Fibroblast of lung (primary cell): ENCODE measurements at regions not wholly inside any gene's neighbourhood (a gene's known extent, or its start where the extent isn't known, plus 50 kb on each side); places are given as distances from the start of the nearest gene placed in this dataset.

Experiments used
- DNase-seq, 2 donors: peaks; one replicate each; pipeline versions ENCODE4 v3.0.0 to v3.0.0-alpha.2; 2010; ENCODE audit warnings: low read depth in 2 of 2
- H2AFZ ChIP-seq: 2 replicates; pipeline ENCODE4 v1.5.1; 2012; ENCODE audit warnings: low read length, control low read depth, inconsistent platforms
- H3K27ac ChIP-seq: 2 replicates; pipeline ENCODE4 v1.5.1; 2011; ENCODE audit warnings: low read length, control low read depth; ENCODE audit not compliant: insufficient read depth
- H3K27me3 ChIP-seq: 2 replicates; pipeline ENCODE4 v1.5.1; 2011; ENCODE audit warnings: mild to moderate bottlenecking, low read length; ENCODE audit not compliant: control insufficient read depth, insufficient read depth
- H3K36me3 ChIP-seq: 2 replicates; pipeline ENCODE4 v1.5.1; 2011; ENCODE audit warnings: low read length; ENCODE audit not compliant: control insufficient read depth, insufficient read depth
- H3K4me1 ChIP-seq: 2 replicates; pipeline ENCODE4 v1.5.1; 2011; ENCODE audit warnings: low read length; ENCODE audit not compliant: control insufficient read depth, insufficient read depth; ENCODE audit errors: extremely low read depth
- H3K4me2 ChIP-seq: 2 replicates; pipeline ENCODE4 v1.5.1; 2011; ENCODE audit warnings: low read length, control low read depth; ENCODE audit not compliant: insufficient read depth; ENCODE audit errors: extremely low read depth
- H3K4me3 ChIP-seq, 4 experiments: fragments of 200-600 bp in 1 of 4; sonication (generic) in 1 of 4; replicated peaks in 1 of 4; 2 replicates each; pipeline ENCODE4 v1.5.1; 2011 to 2016; ENCODE audit warnings: low read length in 4 of 4, low read depth in 3 of 4, mild to moderate bottlenecking in 3 of 4, control low read depth in 2 of 4, inconsistent platforms in 1 of 4, mixed read lengths in 1 of 4; ENCODE audit not compliant: insufficient read depth in 1 of 4; ENCODE audit errors: control extremely low read depth in 1 of 4
- H3K79me2 ChIP-seq: 2 replicates; pipeline ENCODE4 v1.5.1; 2012; ENCODE audit warnings: mild to moderate bottlenecking, low read length, inconsistent platforms; ENCODE audit not compliant: control insufficient read depth, insufficient read depth
- H3K9ac ChIP-seq: 2 replicates; pipeline ENCODE4 v1.5.1; 2011; ENCODE audit warnings: mild to moderate bottlenecking, low read length, control low read depth; ENCODE audit not compliant: insufficient read depth
- H3K9me3 ChIP-seq: 2 replicates; pipeline ENCODE4 v1.5.1; 2012; ENCODE audit warnings: low read depth, low read length; ENCODE audit not compliant: control insufficient read depth, insufficient read depth
- H4K20me1 ChIP-seq: 2 replicates; pipeline ENCODE4 v1.5.1; 2011; ENCODE audit warnings: low read length; ENCODE audit not compliant: control insufficient read depth, insufficient read depth; ENCODE audit errors: extremely low read depth
- EZH2 ChIP-seq: IDR thresholded peaks from 2 replicates; pipeline ENCODE4 v1.5.1; 2012; ENCODE audit warnings: low read length, control low read depth, mild to moderate bottlenecking; ENCODE audit errors: missing control alignments
- TF ChIP-seq, protein P1 (sequence below), 2 donors: IDR thresholded peaks in 1 of 2; conservative IDR thresholded peaks in 1 of 2; 1 replicate in 1 of 2; 2 replicates in 1 of 2; pipeline ENCODE4 v1.5.1; 2011 to 2012; ENCODE audit warnings: low read length in 2 of 2, control low read depth in 1 of 2, inconsistent platforms in 1 of 2, low read depth in 1 of 2, mild to moderate bottlenecking in 1 of 2

DNA sequence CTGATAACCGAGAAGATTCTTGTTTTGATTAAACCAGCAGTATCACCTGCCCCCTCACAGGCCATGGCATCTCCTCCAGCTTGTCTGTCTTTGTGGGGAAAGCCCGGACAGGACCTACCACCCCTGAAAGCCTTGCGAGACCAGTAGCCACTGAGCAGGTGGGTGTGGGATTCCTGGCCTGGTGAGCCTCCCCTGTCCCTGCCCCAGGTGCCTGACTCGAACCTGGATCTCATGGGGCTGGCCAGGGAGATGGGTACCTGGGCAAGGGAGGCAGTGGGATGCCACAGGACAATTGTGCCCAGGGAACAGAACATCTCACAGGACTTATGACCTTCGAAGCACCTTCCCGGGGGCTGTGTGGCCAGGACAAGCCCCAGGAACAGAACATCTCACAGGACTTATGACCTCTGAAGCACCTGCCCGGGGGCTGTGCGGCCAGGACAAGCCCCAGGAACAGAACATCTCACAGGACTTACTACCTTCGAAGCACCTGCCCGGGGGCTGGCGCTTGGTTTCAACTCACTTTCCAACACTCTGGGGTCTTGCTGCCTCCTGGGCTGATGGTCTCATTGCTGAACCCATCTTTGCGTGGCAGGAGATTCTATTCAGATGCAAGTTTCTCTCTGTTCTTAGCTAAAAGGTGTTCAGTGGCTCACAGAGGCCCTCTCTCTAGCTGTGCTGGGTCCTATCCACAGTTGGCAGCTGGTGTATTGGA, 854.5 kb downstream of the BRD1 start:
- no peak overlapping the region for H3K4me2 ChIP-seq
- H3K9ac ChIP-seq: no peak overlapping the region
- no peak overlapping the region for H3K4me3 ChIP-seq
- H2AFZ ChIP-seq: no peak overlapping the region
- no peak for DNase-seq
- no peak overlapping the region for H3K27ac ChIP-seq
- no peaks in the 10 kb centered on the region for H3K4me1 ChIP-seq
- H3K27me3 ChIP-seq: no peaks in the 10 kb centered on the region
- TF ChIP-seq EZH2: no peak
- TF ChIP-seq, protein P1, sequence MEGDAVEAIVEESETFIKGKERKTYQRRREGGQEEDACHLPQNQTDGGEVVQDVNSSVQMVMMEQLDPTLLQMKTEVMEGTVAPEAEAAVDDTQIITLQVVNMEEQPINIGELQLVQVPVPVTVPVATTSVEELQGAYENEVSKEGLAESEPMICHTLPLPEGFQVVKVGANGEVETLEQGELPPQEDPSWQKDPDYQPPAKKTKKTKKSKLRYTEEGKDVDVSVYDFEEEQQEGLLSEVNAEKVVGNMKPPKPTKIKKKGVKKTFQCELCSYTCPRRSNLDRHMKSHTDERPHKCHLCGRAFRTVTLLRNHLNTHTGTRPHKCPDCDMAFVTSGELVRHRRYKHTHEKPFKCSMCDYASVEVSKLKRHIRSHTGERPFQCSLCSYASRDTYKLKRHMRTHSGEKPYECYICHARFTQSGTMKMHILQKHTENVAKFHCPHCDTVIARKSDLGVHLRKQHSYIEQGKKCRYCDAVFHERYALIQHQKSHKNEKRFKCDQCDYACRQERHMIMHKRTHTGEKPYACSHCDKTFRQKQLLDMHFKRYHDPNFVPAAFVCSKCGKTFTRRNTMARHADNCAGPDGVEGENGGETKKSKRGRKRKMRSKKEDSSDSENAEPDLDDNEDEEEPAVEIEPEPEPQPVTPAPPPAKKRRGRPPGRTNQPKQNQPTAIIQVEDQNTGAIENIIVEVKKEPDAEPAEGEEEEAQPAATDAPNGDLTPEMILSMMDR (conservative IDR thresholded peaks at IDR 0.05 in 1 of 2, IDR thresholded peaks at IDR 0.05 in 1 of 2; ENCODE audit: low read depth in 1 of 2, low read length in 2 of 2): no peak
- no peaks in the 10 kb centered on the region for H3K9me3 ChIP-seq
- no peaks in the 10 kb centered on the region for H3K79me2 ChIP-seq
- no peaks in the 10 kb centered on the region for H4K20me1 ChIP-seq
- H3K36me3 ChIP-seq: no peaks in the 10 kb centered on the region

DNA sequence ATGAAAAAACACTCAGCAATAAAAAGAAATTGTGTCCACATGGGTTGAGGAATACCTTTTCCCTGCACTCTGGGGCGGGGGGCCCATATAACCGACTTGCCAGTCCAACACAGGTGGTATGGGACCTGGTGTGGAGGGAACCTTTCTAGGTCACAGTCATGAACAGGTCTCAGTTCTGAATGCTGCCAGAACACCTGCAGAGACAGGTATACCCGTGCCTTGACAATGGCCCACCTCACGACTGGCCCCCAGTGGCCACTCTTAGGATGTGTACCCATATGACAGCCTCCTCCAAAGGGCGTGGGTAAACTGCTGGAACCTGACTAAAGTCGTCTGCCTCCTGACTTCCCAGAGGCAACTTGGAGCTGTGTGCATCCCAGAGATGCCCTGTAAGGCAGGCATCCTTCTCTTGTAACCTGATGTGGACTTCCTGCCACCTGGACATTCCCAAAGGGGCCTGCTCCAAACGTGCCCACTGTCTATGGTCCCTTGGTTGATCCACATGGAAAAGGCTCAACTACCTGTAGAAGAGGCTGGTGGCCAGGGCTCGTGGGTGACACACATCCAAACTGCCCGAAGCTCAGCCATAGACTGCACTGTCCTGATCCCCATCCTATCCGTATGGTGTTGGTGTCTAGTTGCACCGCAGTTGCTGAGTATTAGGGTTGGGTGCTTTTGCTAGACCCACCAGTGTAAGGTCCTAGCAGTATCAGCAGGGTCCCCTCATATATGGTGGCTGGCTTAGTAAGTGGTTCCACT, 859.3 kb downstream of the BRD1 start:
- H3K4me2 ChIP-seq: no peak overlapping the region
- H3K4me3 ChIP-seq: no peak overlapping the region
- no peaks in the 10 kb centered on the region for H3K9me3 ChIP-seq
- no peak for DNase-seq
- no peaks in the 10 kb centered on the region for H4K20me1 ChIP-seq
- H2AFZ ChIP-seq: no peak overlapping the region
- H3K4me1 ChIP-seq: no peaks in the 10 kb centered on the region
- H3K27me3 ChIP-seq: no peaks in the 10 kb centered on the region
- TF ChIP-seq EZH2: no peak
- TF ChIP-seq, protein P1 (conservative IDR thresholded peaks at IDR 0.05 in 1 of 2, IDR thresholded peaks at IDR 0.05 in 1 of 2; ENCODE audit: low read depth in 1 of 2, low read length in 2 of 2): no peak
- H3K9ac ChIP-seq: no peak overlapping the region
- H3K79me2 ChIP-seq: no peaks in the 10 kb centered on the region
- H3K27ac ChIP-seq: no peak overlapping the region
- no peaks in the 10 kb centered on the region for H3K36me3 ChIP-seq

DNA sequence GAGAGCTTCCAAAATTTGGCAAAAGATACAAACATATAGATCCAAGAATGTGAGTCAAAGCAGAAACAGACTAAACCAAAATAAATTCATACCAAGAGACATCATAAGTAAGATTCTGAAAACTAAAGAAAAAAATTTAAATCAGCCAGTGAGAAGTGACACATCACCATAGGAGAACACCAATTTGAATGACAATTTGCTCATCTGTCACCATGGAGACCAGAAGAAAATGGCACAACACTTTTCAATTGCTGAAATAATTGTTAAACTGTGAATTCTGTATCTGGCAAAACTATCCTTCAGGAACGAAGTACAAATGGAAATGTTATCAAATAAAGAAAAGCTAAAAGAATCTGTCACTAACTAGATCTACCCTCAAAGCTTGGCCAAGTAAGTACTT, 864.3 kb downstream of the BRD1 start:
- Histone ChIP-seq H3K9me3 (no peaks in the 10 kb centered on the region), H3K4me1 (no peaks in the 10 kb centered on the region), H3K4me3 (no peak overlapping the region), H3K36me3 (no peaks in the 10 kb centered on the region), H3K4me2 (no peak overlapping the region), H4K20me1 (no peaks in the 10 kb centered on the region), H3K9ac (no peak overlapping the region), H3K27ac (no peak overlapping the region), H2AFZ (no peak overlapping the region), H3K79me2 (no peaks in the 10 kb centered on the region), H3K27me3 (no peaks in the 10 kb centered on the region)
- TF ChIP-seq, protein P1 (conservative IDR thresholded peaks at IDR 0.05 in 1 of 2, IDR thresholded peaks at IDR 0.05 in 1 of 2; ENCODE audit: low read depth in 1 of 2, low read length in 2 of 2): no peak
- no peak for TF ChIP-seq EZH2
- no peak for DNase-seq
